Hepatocyte (in vitro differentiated cells): ENCODE measurements at regions not wholly inside any gene's neighbourhood (a gene's known extent, or its start where the extent isn't known, plus 50 kb on each side); places are given as distances from the start of the nearest gene placed in this dataset.

Source experiments
- EZH2 ChIP-seq: fragments of 200-600 bp; sonication (generic); IDR thresholded peaks from 2 replicates; pipeline ENCODE4 v1.6.1; 2016; ENCODE audit warnings: antibody characterized with exemption, mild to moderate bottlenecking, borderline replicate concordance
- TF ChIP-seq, protein P1 (sequence below): fragments of 200-600 bp; sonication (generic); IDR thresholded peaks from 2 replicates; pipeline ENCODE4 v1.5.1; 2016; ENCODE audit warnings: antibody characterized with exemption, mild to moderate bottlenecking; ENCODE audit not compliant: poor library complexity

DNA sequence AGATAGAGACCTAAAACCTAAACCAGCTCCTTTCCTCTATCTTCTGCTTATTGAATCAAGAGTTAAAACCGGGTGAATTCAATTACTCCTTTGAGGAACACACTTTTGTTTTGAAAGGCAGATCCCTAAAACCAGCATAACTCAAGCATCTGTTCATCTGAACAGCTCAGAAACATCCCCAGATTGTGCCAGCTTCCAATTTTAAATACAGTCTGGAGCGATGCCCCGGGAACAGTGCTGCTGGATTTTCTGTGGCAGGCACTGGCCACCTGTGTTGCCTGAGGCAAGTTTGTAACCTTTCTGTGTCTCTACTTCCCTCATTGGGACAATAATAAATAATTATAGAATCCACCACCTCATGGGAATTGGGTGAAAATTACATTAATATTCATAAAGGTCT is 281.4 kb upstream of the NFE2L3 start:
- TF ChIP-seq, protein P1, sequence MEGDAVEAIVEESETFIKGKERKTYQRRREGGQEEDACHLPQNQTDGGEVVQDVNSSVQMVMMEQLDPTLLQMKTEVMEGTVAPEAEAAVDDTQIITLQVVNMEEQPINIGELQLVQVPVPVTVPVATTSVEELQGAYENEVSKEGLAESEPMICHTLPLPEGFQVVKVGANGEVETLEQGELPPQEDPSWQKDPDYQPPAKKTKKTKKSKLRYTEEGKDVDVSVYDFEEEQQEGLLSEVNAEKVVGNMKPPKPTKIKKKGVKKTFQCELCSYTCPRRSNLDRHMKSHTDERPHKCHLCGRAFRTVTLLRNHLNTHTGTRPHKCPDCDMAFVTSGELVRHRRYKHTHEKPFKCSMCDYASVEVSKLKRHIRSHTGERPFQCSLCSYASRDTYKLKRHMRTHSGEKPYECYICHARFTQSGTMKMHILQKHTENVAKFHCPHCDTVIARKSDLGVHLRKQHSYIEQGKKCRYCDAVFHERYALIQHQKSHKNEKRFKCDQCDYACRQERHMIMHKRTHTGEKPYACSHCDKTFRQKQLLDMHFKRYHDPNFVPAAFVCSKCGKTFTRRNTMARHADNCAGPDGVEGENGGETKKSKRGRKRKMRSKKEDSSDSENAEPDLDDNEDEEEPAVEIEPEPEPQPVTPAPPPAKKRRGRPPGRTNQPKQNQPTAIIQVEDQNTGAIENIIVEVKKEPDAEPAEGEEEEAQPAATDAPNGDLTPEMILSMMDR: no peak
- no peak for TF ChIP-seq EZH2
